Left lung (tissue), 4 donors: ENCODE measurements at regions not wholly inside any gene's neighbourhood (a gene's known extent, or its start where the extent isn't known, plus 50 kb on each side); places are given as distances from the start of the nearest gene placed in this dataset.

Experiments
- ATAC-seq: fragments of 200-7000 bp; cut with Tn5 transposase; one replicate; pipeline ENCODE4 v1.9.1; 2020; ENCODE audit warnings: moderate library complexity
- DNase-seq, 4 donors: peaks; one replicate each; pipeline ENCODE4 v3.0.0-alpha.2; 2013 to 2020
- H3K27ac ChIP-seq, 2 donors: fragments of 200-600 bp; sonication (generic) in 1 of 2; one replicate each; pipeline versions ENCODE4 v1.5.0 to v1.8.0; 2020 to 2021
- H3K27me3 ChIP-seq, 2 donors: fragments of 200-600 bp; sonication (generic) in 1 of 2; one replicate each; pipeline versions ENCODE4 v1.5.0 to v1.8.0; 2020 to 2021
- H3K36me3 ChIP-seq, 2 donors: fragments of 200-600 bp; sonication (generic) in 1 of 2; one replicate each; pipeline versions ENCODE4 v1.5.0 to v1.8.0; 2020 to 2021
- H3K4me1 ChIP-seq, 2 donors: fragments of 200-600 bp; one replicate each; pipeline ENCODE4 v1.8.0; 2021
- H3K4me3 ChIP-seq, 2 donors: fragments of 200-600 bp; sonication (generic) in 1 of 2; one replicate each; pipeline versions ENCODE4 v1.5.0 to v1.8.0; 2020 to 2021; ENCODE audit warnings: mild to moderate bottlenecking in 1 of 2
- H3K9me3 ChIP-seq, 2 donors: fragments of 200-600 bp; sonication (generic) in 1 of 2; one replicate each; pipeline versions ENCODE4 v1.5.0 to v1.8.0; 2020 to 2021
- intact Hi-C, 2 donors: fragments of 100-400 bp; cut with DNase I; formaldehyde crosslinking; loops; one replicate each; pipeline versions ENCODE4 v1.11.2 to v1.14.2; 2022
- TF ChIP-seq, protein P1 (sequence below), 2 donors: fragments of 200-600 bp; sonication (generic) in 1 of 2; IDR thresholded peaks; one replicate each; pipeline versions ENCODE4 v1.5.0 to v1.8.0; 2021; ENCODE audit warnings: antibody characterized with exemption in 2 of 2
- donor health status: DM: no; HTN: yes; CAD: no.
- donor health status: DM: no; HTN: no; CAD: no.

DNA sequence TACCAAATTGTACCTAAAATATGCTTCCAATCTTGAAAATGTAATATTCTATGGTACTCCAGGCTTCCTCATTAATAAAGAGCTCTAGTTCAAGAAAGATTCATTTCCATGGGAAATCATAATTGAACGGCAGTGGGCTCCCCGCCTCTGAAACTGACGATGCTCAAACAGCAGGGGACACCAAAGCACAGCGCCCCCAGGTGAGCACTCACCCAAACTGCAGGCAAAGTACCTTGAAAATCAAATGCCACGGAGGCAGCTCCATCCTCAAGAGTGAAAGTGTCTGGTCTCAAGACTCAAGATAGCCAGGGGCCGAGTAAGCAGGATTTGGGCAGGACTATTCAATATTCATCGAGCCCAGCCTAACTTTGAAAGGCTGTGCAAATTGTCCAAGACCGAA is 217.4 kb upstream of the TNRC6C start:
- Histone ChIP-seq H3K9me3 (peaks cover 0 to 2% of the 10 kb centered on the region in 2 donors), H3K27me3 (peaks cover 0 to 17% of the 10 kb centered on the region in 2 donors), H3K27ac (no peak overlapping the region), H3K36me3 (no peaks in the 10 kb centered on the region), H3K4me1 (no peaks in the 10 kb centered on the region), H3K4me3 (no peak overlapping the region)
- intact Hi-C loops = no loop called here
- ATAC-seq (no peak), DNase-seq (peak in 1 of 4 donors; percentile 29)
- TF ChIP-seq, protein P1, sequence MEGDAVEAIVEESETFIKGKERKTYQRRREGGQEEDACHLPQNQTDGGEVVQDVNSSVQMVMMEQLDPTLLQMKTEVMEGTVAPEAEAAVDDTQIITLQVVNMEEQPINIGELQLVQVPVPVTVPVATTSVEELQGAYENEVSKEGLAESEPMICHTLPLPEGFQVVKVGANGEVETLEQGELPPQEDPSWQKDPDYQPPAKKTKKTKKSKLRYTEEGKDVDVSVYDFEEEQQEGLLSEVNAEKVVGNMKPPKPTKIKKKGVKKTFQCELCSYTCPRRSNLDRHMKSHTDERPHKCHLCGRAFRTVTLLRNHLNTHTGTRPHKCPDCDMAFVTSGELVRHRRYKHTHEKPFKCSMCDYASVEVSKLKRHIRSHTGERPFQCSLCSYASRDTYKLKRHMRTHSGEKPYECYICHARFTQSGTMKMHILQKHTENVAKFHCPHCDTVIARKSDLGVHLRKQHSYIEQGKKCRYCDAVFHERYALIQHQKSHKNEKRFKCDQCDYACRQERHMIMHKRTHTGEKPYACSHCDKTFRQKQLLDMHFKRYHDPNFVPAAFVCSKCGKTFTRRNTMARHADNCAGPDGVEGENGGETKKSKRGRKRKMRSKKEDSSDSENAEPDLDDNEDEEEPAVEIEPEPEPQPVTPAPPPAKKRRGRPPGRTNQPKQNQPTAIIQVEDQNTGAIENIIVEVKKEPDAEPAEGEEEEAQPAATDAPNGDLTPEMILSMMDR (IDR thresholded peaks at IDR 0.05) = peak in 1 of 2 donors; percentile 23

DNA sequence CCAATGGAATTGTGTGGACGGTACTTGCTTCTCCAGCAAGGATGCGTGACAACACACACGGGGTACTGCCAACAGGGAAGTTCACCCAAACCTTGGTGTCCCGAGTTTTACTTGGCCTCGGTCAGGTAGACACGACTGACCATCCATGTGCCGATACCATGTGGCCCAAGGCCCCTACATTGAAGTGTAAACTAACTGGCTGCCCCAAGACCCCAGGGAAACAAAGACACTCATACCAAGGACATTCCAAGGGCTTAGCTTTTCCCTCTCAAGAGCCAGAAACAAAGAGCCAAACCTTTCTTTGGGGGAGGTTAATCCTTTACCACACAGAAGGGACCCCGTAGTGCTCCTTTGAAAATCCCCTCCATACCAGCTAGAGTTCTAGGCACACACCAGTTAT is 215.9 kb upstream of the TNRC6C start:
- Histone ChIP-seq H3K9me3 (peaks cover 0 to 2% of the 10 kb centered on the region in 2 donors), H3K36me3 (no peaks in the 10 kb centered on the region), H3K4me1 (no peaks in the 10 kb centered on the region), H3K27me3 (peaks cover 0 to 5% of the 10 kb centered on the region in 2 donors), H3K27ac (no peak overlapping the region), H3K4me3 (no peak overlapping the region)
- intact Hi-C loops = no loop called here
- TF ChIP-seq, protein P1 (IDR thresholded peaks at IDR 0.05) = no peak
- ATAC-seq (no peak), DNase-seq (peak in 1 of 4 donors; percentile 10)

DNA sequence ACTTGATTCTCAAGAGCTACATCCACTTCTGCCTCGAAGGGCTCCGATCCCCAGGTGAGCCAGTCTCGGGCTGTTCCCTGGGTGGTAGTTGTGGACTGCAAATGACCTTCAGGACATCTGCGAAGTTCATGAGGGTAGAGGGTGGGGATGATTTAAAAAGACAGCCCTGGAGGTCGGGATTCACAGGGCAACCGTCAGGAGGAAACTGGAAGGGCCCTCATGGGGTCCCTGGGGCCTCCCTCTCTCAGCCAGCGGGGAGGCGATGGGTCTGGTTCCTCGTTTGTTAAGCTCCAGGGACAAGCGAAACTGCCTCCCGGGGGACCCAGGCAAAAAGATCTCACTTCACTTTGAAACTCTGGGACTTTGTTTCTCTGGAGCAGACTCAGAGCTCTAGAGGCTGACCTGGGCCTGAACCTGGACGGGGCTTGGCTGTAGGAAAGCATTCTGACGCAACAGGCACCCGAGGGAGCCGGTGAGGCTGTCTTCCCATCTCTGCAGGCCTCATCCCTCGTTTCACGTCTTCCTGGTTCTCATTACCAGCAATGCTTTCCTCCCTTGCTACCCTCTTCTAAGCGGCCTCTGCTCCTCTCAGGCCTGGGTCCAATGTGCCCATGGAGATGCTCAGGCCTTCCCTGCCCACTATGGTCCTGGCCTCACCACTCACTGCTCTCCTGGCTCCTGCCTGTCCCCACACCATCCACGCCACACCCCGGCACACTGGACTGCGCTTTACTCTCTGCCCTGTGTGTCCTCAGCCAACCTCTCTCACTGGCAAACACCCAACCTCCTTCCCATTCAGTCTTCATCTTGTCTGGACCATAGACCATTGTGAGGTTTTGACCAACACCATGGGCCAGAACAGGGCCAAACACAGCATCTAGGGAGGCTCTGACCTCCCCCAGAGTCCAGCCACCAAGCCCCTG is 214.2 kb upstream of the TNRC6C start:
- intact Hi-C loops = no loop called here
- peak in 1 of 4 donors; percentile 19 for DNase-seq

DNA sequence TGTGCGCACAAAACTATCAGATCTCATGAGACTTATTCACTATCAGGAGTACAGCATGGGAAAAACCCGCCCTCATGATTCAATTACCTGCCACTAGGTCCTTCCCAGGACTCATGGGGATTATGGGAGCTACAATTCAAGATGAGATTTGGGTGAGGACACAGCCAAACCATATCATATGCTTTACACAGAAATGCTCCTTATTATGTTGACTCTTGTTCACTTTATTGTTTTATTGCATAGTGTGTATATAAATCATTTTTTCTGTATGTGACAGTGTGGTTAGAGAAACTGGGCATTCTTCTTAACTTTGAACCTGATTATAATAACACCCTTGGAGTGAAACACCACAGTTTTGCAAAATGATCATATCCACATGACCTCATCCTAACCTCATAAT is 212.8 kb upstream of the TNRC6C start:
- H3K4me3 ChIP-seq = no peak overlapping the region
- H3K27me3 ChIP-seq = peaks cover 0 to 5% of the 10 kb centered on the region in 2 donors
- TF ChIP-seq, protein P1 (IDR thresholded peaks at IDR 0.05) = no peak
- no peak overlapping the region for H3K27ac ChIP-seq
- intact Hi-C loops = no loop called here
- no peak for DNase-seq
- H3K4me1 ChIP-seq = no peaks in the 10 kb centered on the region
- H3K36me3 ChIP-seq = no peaks in the 10 kb centered on the region
- H3K9me3 ChIP-seq = peaks cover 0 to 2% of the 10 kb centered on the region in 2 donors
- no peak for ATAC-seq

More for the DNA sequence above, 214.2 kb upstream of the TNRC6C start:
- no peak overlapping the region for H3K4me3 ChIP-seq
- H3K9me3 ChIP-seq = peaks cover 0 to 2% of the 10 kb centered on the region in 2 donors
- TF ChIP-seq, protein P1 (IDR thresholded peaks at IDR 0.05) = no peak
- H3K4me1 ChIP-seq = no peaks in the 10 kb centered on the region
- H3K27ac ChIP-seq = no peak overlapping the region
- H3K36me3 ChIP-seq = no peaks in the 10 kb centered on the region
- ATAC-seq = no peak
- peaks cover 0 to 5% of the 10 kb centered on the region in 2 donors for H3K27me3 ChIP-seq

DNA sequence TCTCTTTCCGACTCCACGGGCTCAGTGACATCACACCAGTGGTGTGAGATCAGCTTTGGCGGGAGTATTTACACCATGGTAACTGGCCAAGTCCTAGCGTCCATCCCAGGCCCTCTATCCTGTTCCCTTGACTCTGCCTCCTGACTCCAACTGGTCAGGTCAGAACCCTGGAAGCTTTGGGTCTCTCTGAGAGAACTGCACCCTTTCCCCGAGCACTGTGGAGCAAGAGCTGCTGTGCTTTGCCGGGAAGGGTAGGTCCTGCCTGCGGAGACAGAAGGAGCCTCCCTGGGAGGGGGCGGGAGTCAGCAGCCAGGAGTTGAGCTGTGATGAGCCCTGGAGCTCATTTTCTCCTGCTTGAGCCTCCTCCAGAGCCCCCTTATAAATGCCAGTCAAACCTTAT is 212.1 kb upstream of the TNRC6C start:
- Histone ChIP-seq H3K9me3 (no peaks in the 10 kb centered on the region), H3K36me3 (no peaks in the 10 kb centered on the region), H3K4me1 (no peaks in the 10 kb centered on the region), H3K4me3 (no peak overlapping the region), H3K27ac (no peak overlapping the region), H3K27me3 (peaks cover 0 to 5% of the 10 kb centered on the region in 2 donors)
- intact Hi-C loops = no loop called here
- TF ChIP-seq, protein P1 (IDR thresholded peaks at IDR 0.05) = no peak
- DNase-seq (peak in 1 of 4 donors; percentile 8), ATAC-seq (no peak)
